DOHH2 (cell line): ENCODE measurements at regions not wholly inside any gene's neighbourhood (a gene's known extent, or its start where the extent isn't known, plus 50 kb on each side); places are given as distances from the start of the nearest gene placed in this dataset.

Experiments
- H3F3A ChIP-seq: fragments of 200-600 bp; sonication (generic), shearing (Covaris generic); 2 replicates; pipeline ENCODE4 v1.6.0; 2016; ENCODE audit warnings: antibody characterized with exemption, mild to moderate bottlenecking; ENCODE audit not compliant: control insufficient read depth, insufficient read depth
- H3K27ac ChIP-seq: fragments of 200-600 bp; sonication (generic); 2 replicates; pipeline ENCODE4 v1.5.1; 2014; ENCODE audit warnings: low read depth, mild to moderate bottlenecking, low read length, moderate library complexity
- H3K27me3 ChIP-seq: fragments of 200-600 bp; sonication (generic); 2 replicates; pipeline ENCODE4 v1.6.1; 2014; ENCODE audit warnings: mild to moderate bottlenecking, low read length, mixed read lengths; ENCODE audit not compliant: control insufficient read depth
- H3K36me3 ChIP-seq: fragments of 200-600 bp; sonication (generic); 2 replicates; pipeline ENCODE4 v1.6.1; 2014; ENCODE audit warnings: mild to moderate bottlenecking, low read length, moderate library complexity, mixed read lengths; ENCODE audit not compliant: control insufficient read depth
- H3K4me1 ChIP-seq: fragments of 200-600 bp; sonication (generic); 2 replicates; pipeline ENCODE4 v1.6.1; 2014; ENCODE audit warnings: mild to moderate bottlenecking, low read length, mixed read lengths; ENCODE audit not compliant: control insufficient read depth
- H3K4me2 ChIP-seq: fragments of 200-600 bp; sonication (generic); 2 replicates; pipeline ENCODE4 v1.6.0; 2014; ENCODE audit warnings: mild to moderate bottlenecking, low read length, moderate library complexity
- H3K4me3 ChIP-seq: fragments of 200-600 bp; sonication (generic); 2 replicates; pipeline ENCODE4 v1.5.1; 2014; ENCODE audit warnings: mild to moderate bottlenecking, low read length, mixed read lengths
- H3K79me2 ChIP-seq: fragments of 200-600 bp; sonication (generic); 2 replicates; pipeline ENCODE4 v1.6.1; 2014; ENCODE audit warnings: mild to moderate bottlenecking, low read length, mixed read lengths; ENCODE audit not compliant: control insufficient read depth
- H3K9me2 ChIP-seq: fragments of 200-600 bp; sonication (generic); replicated peaks from 2 replicates; pipeline ENCODE4 v1.6.1; 2014; ENCODE audit warnings: mild to moderate bottlenecking, low read length, mixed read lengths; ENCODE audit not compliant: control insufficient read depth
- H3K9me3 ChIP-seq: fragments of 200-600 bp; sonication (generic); 2 replicates; pipeline ENCODE4 v1.6.1; 2014; ENCODE audit warnings: antibody characterized with exemption, low read length, mixed read lengths; ENCODE audit not compliant: control insufficient read depth, insufficient read depth
- H4K20me1 ChIP-seq: fragments of 200-600 bp; sonication (generic); 2 replicates; pipeline ENCODE4 v1.6.0; 2014; ENCODE audit warnings: low read depth, mild to moderate bottlenecking, antibody characterized with exemption, low read length, moderate library complexity; ENCODE audit not compliant: control insufficient read depth, insufficient read depth
- CTCF ChIP-seq: fragments of 200-600 bp; sonication (generic); IDR thresholded peaks from one replicate; pipeline ENCODE4 v1.5.1; 2014; ENCODE audit warnings: antibody characterized with exemption, mild to moderate bottlenecking, low read depth, low read length; ENCODE audit not compliant: poor library complexity, severe bottlenecking
- EZH2phosphoT487 ChIP-seq: fragments of 200-600 bp; sonication (generic); IDR thresholded peaks from 2 replicates; pipeline ENCODE4 v1.6.1; 2017; ENCODE audit warnings: borderline replicate concordance, mild to moderate bottlenecking, antibody characterized with exemption, low read length, moderate library complexity, mixed read lengths

GRCh38 chr19:31223740-31224534, 125.3 kb downstream of the TSHZ3 start:
- Histone ChIP-seq H3F3A (no peaks in the 10 kb centered on the region), H3K4me2 (no peak overlapping the region), H3K9me2 (no peaks in the 10 kb centered on the region), H3K27ac (no peak overlapping the region), H4K20me1 (no peaks in the 10 kb centered on the region), H3K4me3 (no peak overlapping the region), H3K27me3 (no peaks in the 10 kb centered on the region), H3K79me2 (no peaks in the 10 kb centered on the region), H3K9me3 (no peaks in the 10 kb centered on the region), H3K36me3 (no peaks in the 10 kb centered on the region), H3K4me1 (no peaks in the 10 kb centered on the region)
- no peak for TF ChIP-seq CTCF

- H3K4me3 ChIP-seq: no peak overlapping the region
- H3K36me3 ChIP-seq: no peaks in the 10 kb centered on the region
- no peaks in the 10 kb centered on the region for H3K9me2 ChIP-seq
- H3K27me3 ChIP-seq: no peaks in the 10 kb centered on the region
- TF ChIP-seq CTCF (no peak), EZH2phosphoT487 (no peak)
- H3K27ac ChIP-seq: no peak overlapping the region
- no peaks in the 10 kb centered on the region for H3K4me1 ChIP-seq
- no peaks in the 10 kb centered on the region for H3K9me3 ChIP-seq
- no peaks in the 10 kb centered on the region for H3K79me2 ChIP-seq
- H3K4me2 ChIP-seq: no peak overlapping the region
- no peaks in the 10 kb centered on the region for H3F3A ChIP-seq
- no peaks in the 10 kb centered on the region for H4K20me1 ChIP-seq
Measured at GRCh38 chr19:31220540-31220939, 128.7 kb downstream of the TSHZ3 start.

GRCh38 chr19:31214997-31215396, 134.2 kb downstream of the TSHZ3 start:
- H3K4me3 ChIP-seq: no peak overlapping the region
- H3K36me3 ChIP-seq: no peaks in the 10 kb centered on the region
- no peaks in the 10 kb centered on the region for H3K27me3 ChIP-seq
- H3K9me2 ChIP-seq: no peaks in the 10 kb centered on the region
- H3K4me2 ChIP-seq: no peak overlapping the region
- TF ChIP-seq EZH2phosphoT487 (no peak), CTCF (no peak)
- no peaks in the 10 kb centered on the region for H3K4me1 ChIP-seq
- H4K20me1 ChIP-seq: no peaks in the 10 kb centered on the region
- no peak overlapping the region for H3K27ac ChIP-seq
- no peaks in the 10 kb centered on the region for H3F3A ChIP-seq
- no peaks in the 10 kb centered on the region for H3K9me3 ChIP-seq
- no peaks in the 10 kb centered on the region for H3K79me2 ChIP-seq
